ENCODE measurements at regions not wholly inside any gene's neighbourhood (a gene's known extent, or its start where the extent isn't known, plus 50 kb on each side); places are given as distances from the start of the nearest gene placed in this dataset.

DNA sequence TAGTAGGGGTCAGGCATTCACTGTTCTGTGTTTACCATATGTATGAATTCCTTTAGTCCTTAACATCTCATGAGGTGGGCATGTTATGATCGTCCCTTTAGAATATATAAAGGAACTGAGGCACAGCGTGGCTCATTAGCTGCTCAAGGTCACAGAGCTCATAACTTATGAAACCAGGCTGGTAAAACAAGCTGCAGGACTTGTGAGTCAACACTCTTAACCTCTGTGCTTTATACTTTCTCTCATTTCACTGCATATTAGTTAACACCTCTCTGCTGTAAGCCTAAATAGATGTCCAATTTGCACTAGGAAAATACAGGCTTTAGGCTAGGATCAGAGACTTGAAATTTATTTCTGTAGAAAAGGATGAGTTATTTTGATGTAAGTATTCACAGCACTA lies 180.3 kb upstream of the HDAC9 start:
- no peak for DNase-seq (ENCODE audit: low read depth)

GRCh38 chr7:18317941-18318340 lies 177.6 kb upstream of the HDAC9 start:
- DNase-seq (ENCODE audit: low read depth) = no peak

GRCh38 chr7:18320422-18320821 lies 175.1 kb upstream of the HDAC9 start:
- no peak for DNase-seq (ENCODE audit: low read depth)

GRCh38 chr7:18320971-18321567 lies 174.5 kb upstream of the HDAC9 start:
- no peak for DNase-seq (ENCODE audit: low read depth)

DNA sequence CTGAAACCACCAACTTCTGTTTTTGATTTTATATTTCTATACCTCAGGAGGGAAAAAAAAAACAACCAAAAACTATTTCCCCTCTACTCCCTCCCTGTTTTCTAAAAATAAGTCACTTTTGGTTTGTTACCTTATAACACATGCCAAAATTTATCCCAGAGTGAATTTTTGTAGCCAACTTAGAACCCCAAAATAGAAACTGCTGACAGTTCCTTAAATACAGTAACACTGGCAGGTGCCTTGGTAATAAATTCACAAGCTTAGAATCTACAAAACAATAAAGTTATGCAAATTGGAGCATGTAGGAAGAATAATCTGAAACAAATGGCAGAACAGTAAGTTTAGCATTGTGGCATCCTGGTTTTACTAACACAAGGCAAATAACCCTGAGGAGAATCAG lies 165.0 kb upstream of the HDAC9 start:
- no peak for DNase-seq (ENCODE audit: low read depth)

DNA sequence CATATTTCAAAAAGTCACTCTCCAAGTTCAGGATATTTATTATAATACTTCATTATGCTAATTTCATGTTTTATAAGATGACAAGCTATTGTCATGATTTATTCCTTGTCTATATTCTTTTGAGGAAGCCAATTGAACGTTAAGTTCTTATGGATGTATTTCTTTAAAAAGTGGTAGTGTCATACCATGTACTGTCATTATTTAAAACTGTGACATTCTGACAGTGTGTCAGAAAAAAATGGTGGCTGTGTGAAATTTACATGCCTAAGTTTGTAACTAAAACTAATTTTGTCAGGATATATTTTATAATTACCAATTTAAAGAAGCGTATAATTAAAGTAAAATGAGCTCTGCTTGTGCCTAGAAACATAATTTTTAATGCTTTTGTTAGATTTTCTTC lies 158.9 kb upstream of the HDAC9 start:
- DNase-seq (ENCODE audit: low read depth) = no peak

DNA sequence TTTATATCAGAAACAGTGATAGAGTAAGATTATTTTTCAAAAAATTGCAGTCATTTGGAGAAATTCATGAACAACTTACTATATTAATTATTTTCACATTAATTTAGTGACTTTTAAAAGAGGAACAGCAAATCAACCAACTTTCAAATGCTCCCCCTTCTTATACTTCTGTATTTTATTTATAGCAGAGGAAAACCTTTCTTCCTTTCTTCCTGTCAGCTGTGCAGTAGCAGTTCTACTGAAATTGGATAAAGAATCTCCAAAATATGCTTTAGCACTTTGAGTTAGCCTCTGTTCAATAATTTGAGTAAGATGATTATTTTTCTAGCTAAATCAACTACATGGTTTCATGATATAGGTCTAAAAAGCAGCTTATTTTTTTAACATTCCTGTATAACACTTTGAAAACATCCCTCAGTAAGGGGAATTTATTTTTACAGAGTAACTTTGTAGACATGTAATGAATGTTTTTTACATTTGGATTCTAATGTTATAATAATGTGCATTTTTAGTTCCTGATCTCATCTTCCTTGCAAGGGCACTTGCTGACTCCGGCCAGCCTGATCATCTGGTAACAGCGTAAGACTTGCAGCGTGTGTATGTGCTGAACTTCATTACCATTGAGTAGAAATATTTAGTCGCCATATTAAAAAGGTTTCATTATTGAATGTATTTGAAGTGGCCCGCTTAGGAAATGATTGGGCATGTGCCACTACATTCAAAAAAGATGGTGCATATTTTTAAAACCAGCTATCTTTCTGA lies 158.3 kb upstream of the HDAC9 start:
- DNase-seq (ENCODE audit: low read depth) = no peak

GRCh38 chr7:18338910-18339523 lies 156.5 kb upstream of the HDAC9 start:
- no peak for DNase-seq (ENCODE audit: low read depth)

GRCh38 chr7:18341756-18342155 lies 153.8 kb upstream of the HDAC9 start:
- no peak for DNase-seq (ENCODE audit: low read depth)

GRCh38 chr7:18343047-18343446 lies 152.5 kb upstream of the HDAC9 start:
- no peak for DNase-seq (ENCODE audit: low read depth)

DNA sequence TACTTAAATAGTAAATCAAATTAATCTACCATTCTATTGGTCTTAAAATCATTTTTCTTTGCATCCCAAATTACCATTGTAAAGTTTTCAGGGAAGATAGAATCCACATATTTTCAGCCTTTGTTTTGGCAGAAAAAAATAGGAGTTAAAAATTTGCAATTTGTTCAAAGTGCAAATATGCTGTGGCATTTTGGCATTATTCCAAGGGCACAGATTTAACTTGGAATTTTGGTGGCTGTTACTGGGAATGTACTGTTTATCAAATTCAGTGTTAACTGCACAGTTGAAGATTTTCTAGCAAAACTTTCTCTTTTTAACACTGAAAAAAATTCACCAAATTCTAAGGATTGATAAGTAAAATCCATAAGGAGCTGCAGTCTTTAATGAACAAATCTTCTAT lies 151.0 kb upstream of the HDAC9 start:
- no peak for DNase-seq (ENCODE audit: low read depth)

- peak; percentile 4 for DNase-seq (ENCODE audit: low read depth)
These were observed 149.8 kb upstream of the HDAC9 start for GRCh38 chr7:18345641-18346234.

GRCh38 chr7:18347170-18347569 lies 148.4 kb upstream of the HDAC9 start:
- no peak for DNase-seq (ENCODE audit: low read depth)

DNA sequence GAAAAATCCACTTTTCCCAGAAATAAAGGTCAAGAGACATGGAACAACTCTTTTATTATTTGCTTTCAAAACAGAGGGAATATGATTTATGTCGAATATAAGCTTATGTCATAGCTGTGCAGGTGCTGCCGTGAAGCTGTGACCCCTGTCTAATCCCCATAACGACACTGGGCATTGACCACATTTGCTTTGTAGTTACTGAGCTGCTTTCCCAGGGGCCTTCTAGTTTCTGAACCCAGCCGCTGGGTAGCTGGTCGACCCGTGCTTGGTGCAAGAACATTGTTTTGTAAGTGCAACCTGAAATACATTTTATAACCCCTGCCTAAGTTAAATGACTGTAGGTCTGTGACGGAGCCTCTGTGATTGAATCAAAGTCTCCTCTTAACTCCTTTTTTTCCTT lies 144.9 kb upstream of the HDAC9 start:
- DNase-seq (ENCODE audit: low read depth) = no peak

DNA sequence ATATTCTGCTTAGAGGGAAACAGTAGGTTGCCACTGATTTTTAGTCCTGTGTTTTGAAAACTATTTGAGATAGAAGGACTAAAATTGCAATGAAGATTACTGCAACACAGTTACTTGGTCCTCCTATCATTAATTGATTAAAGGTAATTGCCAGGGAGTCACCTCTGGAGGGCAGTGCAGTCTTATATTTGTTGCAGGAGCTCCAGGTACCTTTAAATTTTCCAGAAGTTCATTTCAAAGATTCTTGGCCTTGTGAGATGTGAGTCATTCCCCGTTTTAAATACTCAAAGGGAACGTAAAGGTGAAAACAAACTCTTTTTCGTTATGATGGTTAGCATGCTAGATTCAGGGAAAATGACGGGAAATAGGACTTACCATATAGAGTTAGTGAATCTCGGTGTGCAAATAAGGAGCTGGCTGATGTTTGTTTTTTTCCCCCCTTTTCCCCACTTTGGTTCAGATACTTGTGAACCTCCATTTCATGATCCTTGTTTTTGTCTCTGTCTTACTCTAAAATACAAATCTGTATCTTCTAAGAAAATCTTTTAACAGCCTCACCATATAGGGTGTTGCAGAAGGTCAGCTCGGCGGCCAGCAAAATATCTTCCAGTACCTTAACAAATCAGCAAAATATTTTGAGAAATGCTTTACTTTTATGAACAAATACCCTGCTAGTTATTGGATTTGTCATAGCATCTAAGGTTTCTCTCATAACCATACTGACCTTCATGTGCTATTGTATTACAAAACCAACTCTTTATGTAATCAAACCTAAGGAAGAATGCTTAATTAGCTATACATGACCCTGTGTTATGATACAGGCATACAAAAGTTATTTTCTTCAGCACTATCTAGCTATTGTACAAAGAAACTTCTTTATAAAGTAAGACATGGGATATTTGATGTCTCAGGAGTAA lies 143.0 kb upstream of the HDAC9 start:
- DNase-seq (ENCODE audit: low read depth) = no peak

GRCh38 chr7:18353339-18353738 lies 142.2 kb upstream of the HDAC9 start:
- DNase-seq (ENCODE audit: low read depth) = no peak

DNA sequence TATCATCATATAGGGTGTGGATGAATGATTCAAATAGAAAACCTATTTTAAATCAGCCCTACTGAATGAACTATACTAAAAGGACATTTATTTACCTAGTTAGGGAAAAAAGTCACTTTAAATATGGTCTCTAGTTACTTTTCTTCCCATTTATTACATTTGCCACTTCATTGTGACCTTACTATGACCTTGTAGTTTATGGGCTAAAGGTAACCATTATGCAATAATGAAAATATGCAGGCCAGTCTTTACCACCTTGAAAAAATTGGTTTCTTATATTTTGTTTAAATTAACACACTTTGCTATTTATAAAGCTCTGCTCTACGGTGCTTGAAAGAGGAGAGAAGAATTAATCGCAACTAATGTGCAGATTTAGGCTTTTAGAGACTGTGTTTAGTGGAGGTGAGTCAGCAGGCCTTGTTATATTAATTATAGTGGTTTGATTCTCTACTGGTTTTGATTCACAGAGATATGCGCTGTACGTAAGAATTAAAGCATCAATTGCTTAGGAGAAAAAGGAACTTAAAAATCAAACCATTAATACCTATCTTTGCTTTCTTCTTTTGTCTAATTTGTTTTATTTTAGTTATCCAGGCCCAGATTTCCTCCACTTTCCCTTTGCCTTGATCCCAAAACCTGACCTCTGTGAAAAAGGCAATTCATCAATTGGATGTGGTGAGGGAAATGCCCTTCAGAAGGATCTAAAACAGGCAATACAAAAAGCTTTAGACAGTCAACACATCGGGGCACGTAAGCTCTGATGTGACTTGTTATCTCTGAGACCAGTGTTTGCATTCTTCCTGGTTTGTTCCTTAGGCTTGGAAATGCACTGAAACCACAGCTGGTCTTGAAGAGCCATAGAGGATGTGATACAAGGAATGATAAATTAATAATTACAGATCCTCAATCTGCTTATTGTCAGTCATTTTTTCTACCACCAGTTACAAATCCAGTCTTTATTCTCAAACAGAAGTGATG lies 141.2 kb upstream of the HDAC9 start:
- no peak for DNase-seq (ENCODE audit: low read depth)

GRCh38 chr7:18356191-18356645 lies 139.3 kb upstream of the HDAC9 start:
- DNase-seq (ENCODE audit: low read depth) = no peak

DNA sequence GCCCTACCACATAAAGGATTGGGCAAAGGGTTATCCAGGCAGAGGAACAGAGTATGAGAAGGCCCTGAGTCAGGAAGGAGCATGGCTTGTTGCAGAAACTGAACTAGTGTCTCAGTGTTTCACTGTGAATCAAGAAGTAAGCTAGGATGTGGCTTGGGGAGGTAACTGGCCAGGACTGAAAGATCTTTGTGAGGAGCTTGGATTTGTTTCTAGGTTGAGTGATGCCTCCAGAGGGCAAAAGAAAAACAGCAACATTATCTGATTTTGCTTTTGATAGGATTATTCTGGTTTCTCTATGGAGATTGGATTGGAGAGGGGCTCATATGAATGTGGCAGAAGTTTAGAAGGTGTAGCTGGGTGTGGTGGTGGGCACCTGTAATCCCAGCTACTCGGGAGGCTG lies 137.9 kb upstream of the HDAC9 start:
- no peak for DNase-seq (ENCODE audit: low read depth)

DNA sequence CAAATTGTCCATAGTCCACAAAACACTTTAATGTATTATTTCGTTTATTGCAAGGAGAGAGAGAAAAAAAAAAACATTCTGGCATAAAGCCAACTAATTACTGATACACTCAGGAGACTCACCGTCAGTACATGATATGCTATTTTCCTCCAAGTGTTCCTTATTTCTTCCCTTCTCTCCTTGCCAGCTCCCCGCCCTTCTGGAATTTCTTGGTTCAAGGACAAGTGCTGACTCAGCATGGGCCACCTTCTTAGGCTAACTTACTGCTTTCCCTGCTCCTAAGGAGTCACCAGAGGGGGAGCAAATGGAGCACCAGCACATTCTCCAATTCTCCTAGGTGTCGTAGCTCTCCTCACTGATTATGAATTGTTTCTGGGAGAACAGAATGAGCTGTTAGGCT lies 133.8 kb upstream of the HDAC9 start:
- DNase-seq (ENCODE audit: low read depth) = no peak

Measured in stimulated activated CD8-positive, alpha-beta memory T cell treated with anti-CD3 and anti-CD28 coated beads, Interleukin-4, amount 100 ng/mL, for 24 hours (primary cell).